GM12873 (cell line): ENCODE measurements at regions not wholly inside any gene's neighbourhood (a gene's known extent, or its start where the extent isn't known, plus 50 kb on each side); places are given as distances from the start of the nearest gene placed in this dataset.

ENCODE experiments used
- TF ChIP-seq, protein P1 (sequence below): IDR thresholded peaks from 2 replicates; pipeline ENCODE4 v1.5.1; 2012; ENCODE audit warnings: low read depth, mild to moderate bottlenecking, moderate library complexity, low read length, control low read depth; ENCODE audit not compliant: insufficient read depth; ENCODE audit errors: missing control alignments

GRCh38 chrX:40333344-40333743 lies 235.6 kb upstream of the BCOR start:
- TF ChIP-seq, protein P1, sequence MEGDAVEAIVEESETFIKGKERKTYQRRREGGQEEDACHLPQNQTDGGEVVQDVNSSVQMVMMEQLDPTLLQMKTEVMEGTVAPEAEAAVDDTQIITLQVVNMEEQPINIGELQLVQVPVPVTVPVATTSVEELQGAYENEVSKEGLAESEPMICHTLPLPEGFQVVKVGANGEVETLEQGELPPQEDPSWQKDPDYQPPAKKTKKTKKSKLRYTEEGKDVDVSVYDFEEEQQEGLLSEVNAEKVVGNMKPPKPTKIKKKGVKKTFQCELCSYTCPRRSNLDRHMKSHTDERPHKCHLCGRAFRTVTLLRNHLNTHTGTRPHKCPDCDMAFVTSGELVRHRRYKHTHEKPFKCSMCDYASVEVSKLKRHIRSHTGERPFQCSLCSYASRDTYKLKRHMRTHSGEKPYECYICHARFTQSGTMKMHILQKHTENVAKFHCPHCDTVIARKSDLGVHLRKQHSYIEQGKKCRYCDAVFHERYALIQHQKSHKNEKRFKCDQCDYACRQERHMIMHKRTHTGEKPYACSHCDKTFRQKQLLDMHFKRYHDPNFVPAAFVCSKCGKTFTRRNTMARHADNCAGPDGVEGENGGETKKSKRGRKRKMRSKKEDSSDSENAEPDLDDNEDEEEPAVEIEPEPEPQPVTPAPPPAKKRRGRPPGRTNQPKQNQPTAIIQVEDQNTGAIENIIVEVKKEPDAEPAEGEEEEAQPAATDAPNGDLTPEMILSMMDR, result no peak

- TF ChIP-seq, protein P1, result no peak
Observed at GRCh38 chrX:40331762-40332161, 234.0 kb upstream of the BCOR start.

DNA sequence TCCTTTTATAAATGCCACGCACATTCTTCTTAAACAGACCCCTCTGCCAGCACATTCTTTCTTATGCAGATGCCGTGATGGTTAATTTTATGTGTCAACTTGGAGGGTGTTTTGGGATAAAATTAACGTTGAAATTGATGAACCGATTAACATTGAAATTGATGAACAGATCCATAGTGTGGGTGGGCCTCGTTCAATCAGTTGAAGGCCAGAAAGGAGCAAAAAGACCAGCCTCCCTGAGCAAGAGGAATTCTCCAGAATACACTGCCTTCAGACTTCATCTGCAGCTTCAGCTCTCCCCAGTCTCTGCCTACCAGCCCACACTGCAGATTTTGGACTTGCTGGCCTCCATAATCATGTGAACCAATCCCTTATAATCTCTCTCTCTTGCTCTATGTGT lies 233.6 kb upstream of the BCOR start:
- TF ChIP-seq, protein P1, result no peak

DNA sequence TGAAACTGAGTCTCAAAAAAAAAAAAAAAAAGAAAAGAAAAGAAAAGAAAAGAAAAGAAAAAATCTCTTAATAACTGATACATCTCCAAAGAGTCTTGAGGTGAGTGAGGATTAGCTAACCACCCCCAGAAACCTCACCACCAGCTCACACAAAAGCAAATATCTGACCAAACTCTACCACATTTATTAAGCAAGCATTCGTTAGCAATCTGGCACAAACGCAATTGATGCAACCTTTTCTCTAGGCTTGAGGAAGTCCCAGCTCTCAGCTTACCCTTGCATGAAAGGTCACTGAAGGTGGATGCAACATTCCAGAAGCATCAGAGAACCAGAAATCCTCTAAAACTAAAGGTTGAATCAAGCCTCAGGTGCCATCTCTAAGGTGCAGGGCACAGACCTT lies 231.9 kb upstream of the BCOR start:
- TF ChIP-seq, protein P1, result no peak

GRCh38 chrX:40327085-40327484 lies 229.3 kb upstream of the BCOR start:
- TF ChIP-seq, protein P1, result no peak

GRCh38 chrX:40326186-40326965 lies 228.6 kb upstream of the BCOR start:
- TF ChIP-seq, protein P1, result no peak

GRCh38 chrX:40325161-40325560 lies 227.4 kb upstream of the BCOR start:
- TF ChIP-seq, protein P1, result no peak
